Putamen (tissue), 1 donor: ENCODE measurements at regions not wholly inside any gene's neighbourhood (a gene's known extent, or its start where the extent isn't known, plus 50 kb on each side); places are given as distances from the start of the nearest gene placed in this dataset.

ENCODE experiments used
- DNase-seq: peaks from one replicate; pipeline ENCODE4 v3.0.0-alpha.2; 2016; ENCODE audit warnings: low spot score

GRCh38 chr6:113144117-113144516 lies 713.0 kb upstream of the MARCKS start:
- no peak for DNase-seq

DNA sequence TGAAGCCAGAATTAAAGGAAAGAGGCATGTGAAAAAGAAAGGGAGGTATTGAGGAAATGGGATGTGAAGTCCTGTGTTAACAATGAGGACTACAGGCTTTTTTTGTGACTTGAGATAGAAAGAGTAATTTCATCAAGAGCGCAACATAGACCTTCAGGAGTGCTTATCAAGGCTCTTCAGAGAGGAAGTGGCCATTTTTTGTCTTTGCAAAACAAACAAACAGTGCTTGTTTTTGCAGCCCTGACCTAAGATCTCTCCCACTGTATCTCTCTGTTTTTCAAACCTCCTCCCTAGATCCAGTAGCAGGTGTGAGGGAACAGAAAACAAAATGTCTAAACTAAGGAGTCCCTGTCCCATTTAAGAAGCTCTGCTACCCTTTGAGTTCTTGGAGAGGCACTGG lies 710.3 kb upstream of the MARCKS start:
- peak; percentile 13 for DNase-seq

- DNase-seq: no peak
These were observed 709.6 kb upstream of the MARCKS start for GRCh38 chr6:113147544-113147943.

DNA sequence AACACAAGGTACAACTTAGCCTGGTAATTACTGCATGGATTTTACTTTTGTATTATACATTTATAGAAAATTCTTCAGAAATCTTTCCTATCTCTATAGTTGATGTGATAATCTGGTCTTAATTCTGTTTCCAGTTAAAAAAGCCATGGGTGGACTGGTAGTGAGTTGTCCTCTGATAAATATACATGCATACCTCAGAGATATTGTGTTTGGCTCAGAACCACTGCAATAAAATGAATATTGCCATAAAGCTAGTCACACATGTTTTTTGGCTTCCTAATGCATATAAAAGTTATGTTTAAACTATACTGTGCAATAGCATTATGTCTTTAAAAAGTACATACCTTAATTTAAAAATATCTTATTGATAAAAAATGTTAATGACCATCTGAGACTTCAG lies 708.6 kb upstream of the MARCKS start:
- no peak for DNase-seq

GRCh38 chr6:113149511-113149910 lies 707.6 kb upstream of the MARCKS start:
- no peak for DNase-seq

- DNase-seq: no peak
These were observed 696.7 kb upstream of the MARCKS start for GRCh38 chr6:113160306-113161017.

DNA sequence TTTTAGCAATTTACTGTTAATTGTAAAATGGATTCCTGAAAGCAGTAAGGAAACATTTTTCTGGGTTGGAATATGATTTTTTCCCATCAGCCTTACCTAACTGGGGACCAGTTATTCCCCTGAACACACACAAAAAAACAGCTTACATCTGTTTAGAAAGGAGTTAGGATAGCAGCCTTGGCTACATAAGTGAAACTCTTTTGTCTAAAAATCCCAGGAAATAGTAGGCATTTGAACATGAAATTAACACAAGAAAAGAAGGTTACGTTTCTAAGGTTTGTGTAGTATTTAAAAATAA lies 696.2 kb upstream of the MARCKS start:
- no peak for DNase-seq

- no peak for DNase-seq
These were observed 694.4 kb upstream of the MARCKS start for GRCh38 chr6:113162739-113163138.

- no peak for DNase-seq
These were observed 689.1 kb upstream of the MARCKS start for GRCh38 chr6:113168057-113168456.

DNA sequence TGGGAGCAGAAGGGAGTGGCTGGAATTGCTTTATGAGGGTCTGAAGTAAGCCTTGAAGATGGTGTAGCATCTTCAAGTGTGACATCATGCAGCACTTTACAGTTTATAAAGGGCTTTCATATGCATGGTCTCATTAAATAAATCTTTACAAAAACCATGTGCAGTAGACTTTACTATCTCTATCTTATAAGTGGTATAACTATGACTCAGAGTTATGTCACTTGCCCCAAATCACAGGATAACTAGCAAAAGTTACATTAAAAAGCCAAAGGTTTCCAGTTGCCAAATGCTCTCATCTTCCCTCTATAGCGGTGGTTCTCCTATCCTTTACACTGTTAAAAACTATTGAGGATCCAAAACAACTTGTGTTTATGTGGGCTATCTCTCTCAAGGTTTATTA lies 687.7 kb upstream of the MARCKS start:
- DNase-seq: no peak

- DNase-seq: no peak
These were observed 686.7 kb upstream of the MARCKS start for GRCh38 chr6:113170454-113170853.

DNA sequence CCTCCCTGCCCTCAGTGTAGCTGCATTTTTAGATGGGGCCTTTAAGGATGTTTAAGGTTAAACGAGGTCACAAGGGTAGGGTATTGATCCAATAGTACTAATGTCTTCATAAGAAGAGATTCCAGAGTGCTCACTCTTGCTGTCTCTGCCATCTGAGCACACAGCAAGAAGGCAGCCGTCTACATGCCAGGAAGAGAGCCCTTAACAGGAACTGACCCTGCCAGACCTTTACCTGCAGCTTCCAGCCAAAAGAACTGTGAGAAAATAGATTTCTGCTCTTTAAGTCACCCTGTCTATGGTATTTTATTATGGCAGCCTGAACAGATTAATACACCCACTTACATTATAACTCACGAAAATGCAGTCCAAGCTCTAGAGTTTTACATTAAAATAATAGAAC lies 685.3 kb upstream of the MARCKS start:
- no peak for DNase-seq

DNA sequence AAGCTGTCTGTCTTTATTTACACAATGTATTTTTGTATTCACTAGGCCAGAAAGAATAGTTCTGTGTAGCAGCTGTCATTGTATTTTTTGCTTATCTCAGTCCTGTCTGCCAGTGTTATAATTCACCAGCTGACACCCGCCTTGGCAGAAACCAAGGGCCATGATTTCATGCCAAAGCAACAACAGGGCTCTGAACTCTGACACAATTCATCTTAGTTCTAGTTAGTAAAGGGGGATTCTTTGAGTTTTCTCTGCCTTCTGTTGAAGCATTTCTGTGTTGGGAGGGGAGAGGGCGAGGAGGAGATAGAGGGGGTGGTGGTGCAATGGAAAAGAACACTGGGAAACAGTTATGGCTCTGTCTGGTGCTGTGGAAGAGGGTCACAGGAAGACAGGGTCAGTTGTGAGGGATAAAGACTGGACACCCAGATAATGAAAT lies 684.6 kb upstream of the MARCKS start:
- DNase-seq: peak; percentile 95

- DNase-seq: no peak
These were observed 678.8 kb upstream of the MARCKS start for GRCh38 chr6:113178349-113178748.

- DNase-seq: peak; percentile 45
These were observed 676.0 kb upstream of the MARCKS start for GRCh38 chr6:113181164-113181563.

- DNase-seq: peak; percentile 62
These were observed 674.6 kb upstream of the MARCKS start for GRCh38 chr6:113182370-113183141.

DNA sequence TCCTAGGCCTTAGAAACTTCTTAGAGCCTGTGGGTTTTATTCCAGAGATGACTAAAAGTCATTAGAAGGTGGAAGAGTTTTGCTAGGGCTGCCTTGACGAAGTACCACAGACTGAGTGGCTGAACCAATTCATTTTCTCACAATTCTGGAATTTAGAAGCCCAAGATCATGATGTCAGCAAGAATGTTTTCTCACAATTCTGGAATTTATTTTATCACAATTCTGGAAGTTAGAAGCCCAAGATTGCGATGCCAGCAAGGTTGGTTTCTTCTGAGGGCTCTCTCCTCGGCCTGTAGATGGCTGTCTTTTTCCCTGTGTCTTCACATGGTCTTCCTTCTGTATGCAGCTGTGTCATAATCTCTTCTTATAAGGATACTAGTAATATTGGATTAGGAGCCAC lies 672.9 kb upstream of the MARCKS start:
- DNase-seq: no peak

DNA sequence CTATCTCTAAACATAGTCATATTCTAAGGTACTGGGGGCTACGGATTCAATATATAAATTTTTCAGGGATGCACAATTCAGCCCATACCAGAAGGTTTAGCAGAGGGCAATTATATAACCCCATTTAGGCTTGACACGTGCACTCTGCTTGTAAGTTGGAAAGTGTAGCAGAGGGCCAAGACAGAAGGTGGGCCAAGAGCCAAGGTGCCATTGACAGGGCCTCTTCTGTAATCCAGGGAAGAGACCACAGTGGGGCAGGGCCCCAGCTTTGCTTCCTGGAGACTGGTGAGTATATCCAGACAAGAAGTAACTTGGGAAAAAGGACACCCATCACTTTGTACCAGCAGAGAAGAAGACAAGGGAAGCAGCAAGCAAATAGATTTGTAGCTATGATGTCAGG lies 672.4 kb upstream of the MARCKS start:
- DNase-seq: no peak

- no peak for DNase-seq
These were observed 671.8 kb upstream of the MARCKS start for GRCh38 chr6:113185299-113185698.

GRCh38 chr6:113187661-113188060 lies 669.5 kb upstream of the MARCKS start:
- DNase-seq: no peak

GRCh38 chr6:113188962-113189361 lies 668.2 kb upstream of the MARCKS start:
- no peak for DNase-seq

DNA sequence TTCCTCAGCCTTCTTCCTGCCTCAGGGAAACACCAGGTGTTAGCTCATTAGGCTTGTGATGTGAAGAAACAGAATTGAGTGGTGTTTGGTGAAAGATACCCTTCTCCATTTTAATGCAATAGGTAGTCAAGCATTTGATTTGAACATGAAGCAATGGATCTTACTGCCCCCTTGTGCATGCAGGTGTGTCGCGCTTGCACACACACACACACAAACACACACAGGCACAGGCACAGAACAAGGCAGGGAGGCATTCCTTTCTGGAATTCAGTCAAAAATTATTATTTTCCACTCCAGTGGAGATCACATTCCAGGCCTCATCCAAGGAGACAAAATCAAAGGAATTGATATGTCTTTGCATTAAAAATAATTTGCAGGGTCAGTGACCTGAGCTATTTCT lies 667.0 kb upstream of the MARCKS start:
- no peak for DNase-seq

DNA sequence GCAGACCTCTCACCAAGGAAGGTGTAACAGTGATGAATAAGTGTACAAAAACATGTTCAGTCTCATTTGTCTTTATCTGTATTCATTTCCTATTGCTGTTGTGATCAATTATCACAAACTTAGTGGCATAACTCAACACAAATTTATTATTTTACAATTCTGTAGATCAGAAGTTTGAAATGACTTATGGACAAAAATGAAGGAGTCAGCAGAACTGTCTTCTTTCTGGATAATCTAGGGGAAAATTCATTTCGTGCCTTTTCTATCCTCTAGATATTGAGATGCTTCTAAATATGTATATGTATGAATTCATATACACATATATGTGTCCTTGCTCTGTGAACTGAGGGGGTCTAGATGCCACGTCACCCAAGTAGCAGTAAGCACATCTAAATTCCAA lies 663.1 kb upstream of the MARCKS start:
- DNase-seq: no peak
